HG03457 (cell line): ENCODE measurements at regions not wholly inside any gene's neighbourhood (a gene's known extent, or its start where the extent isn't known, plus 50 kb on each side); places are given as distances from the start of the nearest gene placed in this dataset.
"Not testable (repeated sequence)": the region's sequence is repeated elsewhere in the genome, so short reads cannot be mapped to it uniquely, and the experiment has no call there.

ENCODE experiments used
- ATAC-seq: cut with Tn5 transposase; IDR thresholded peaks from one replicate; pipeline ENCODE4 v1.9.1; 2021; ENCODE audit warnings: moderate number of reproducible peaks; ENCODE audit not compliant: unreplicated experiment

DNA sequence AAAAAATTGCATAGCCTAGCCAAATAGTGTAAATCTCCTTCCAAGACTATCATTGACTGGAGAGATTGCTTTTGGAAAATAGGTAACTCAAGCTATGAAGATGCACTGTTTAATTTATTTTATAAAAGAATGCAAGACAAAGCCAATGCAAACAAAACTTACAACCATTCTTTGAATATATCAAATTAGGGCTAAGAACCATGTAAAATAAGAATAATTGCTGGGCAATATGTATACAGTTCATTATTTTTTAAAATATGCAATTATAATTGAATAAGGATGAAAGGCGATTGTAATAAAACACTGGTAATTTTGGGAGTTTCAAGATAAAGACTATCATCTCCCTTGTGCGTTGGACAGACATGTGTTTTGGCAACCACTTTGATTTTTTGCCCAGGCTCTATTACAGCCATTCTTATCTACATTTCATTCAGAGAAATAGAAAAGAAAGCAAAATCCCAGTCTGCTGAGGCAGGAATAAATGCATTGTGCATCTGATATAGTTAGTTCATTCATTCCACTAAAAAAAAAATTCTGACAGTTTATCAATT, 242.3 kb upstream of the ROBO1 start:
- no peak for ATAC-seq

GRCh38 chr3:80007522-80007921, 239.7 kb upstream of the ROBO1 start:
- no peak for ATAC-seq

DNA sequence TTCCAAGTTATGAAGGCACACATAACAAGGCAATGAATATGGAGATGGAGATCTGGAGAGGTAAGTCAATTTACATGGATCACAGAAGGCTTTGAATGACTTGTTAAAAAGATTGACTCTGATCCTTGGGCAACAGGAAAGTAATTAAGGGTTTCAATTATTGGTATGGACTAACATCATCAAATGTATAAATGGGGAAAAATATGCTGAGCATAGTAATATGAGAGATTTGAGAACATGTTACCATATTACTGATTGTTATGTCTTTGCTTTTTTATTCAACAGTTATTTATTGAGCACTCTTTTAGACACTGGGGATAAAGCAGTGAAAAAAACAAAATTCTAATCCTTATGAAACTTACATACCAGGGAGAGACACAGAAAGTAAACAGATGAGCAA, 238.5 kb upstream of the ROBO1 start:
- no peak for ATAC-seq

DNA sequence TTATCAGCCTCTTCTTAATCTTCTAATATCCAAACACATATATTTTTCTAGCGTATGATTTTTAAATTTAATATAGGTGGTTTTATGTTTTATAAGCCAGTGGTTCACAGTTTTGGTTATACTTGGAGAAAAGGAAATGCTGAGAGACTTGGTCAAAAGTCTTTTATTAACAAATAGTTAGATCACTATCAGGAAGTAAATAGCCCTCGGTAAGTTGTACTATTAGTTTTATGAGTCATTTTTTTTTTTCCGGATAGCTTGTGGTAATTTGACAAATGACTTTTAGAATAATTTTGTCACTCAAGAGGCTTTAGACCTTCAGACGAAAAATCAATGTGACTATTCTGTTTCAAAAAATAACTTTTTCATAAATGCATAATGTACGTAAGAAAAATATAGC, 232.2 kb upstream of the ROBO1 start:
- no peak for ATAC-seq

DNA sequence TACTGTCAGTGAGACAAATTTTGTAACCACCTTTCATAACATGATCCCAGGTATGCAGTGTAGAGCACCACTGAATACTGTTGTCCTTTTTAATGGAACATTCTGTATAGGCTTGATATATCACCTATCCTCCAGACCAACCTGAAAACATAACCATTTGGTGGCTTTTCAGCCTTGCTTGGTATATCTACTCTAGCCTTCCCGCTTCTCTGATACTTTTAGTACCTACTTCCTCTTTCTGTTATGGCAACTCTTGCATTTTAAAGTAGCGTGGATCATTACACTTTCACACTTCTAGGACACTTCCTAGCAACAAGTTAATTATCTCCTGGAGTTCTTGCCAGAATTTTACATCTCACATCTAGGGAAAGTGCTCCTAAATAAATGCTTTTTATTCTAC, 226.6 kb upstream of the ROBO1 start:
- no peak for ATAC-seq

GRCh38 chr3:79986338-79986737, 218.5 kb upstream of the ROBO1 start:
- no peak for ATAC-seq

DNA sequence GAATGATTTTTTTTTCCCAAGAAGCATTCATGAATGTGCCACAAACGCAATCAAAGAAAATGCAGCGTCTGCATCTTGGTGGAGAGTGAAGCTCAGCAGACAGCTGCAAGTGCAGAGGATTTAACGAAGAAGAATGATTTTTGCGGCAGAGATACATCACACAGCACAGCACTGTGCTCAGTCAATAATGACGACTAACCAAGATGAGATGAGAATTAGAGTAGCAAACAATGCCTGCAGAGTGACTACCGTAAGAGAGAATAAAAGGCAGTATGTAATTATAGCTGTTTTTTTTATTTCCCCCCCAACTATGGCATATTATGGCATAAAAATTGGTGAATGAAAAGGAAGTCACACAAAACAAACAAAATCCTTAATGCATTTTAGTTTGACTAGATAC, 218.0 kb upstream of the ROBO1 start:
- no peak for ATAC-seq

DNA sequence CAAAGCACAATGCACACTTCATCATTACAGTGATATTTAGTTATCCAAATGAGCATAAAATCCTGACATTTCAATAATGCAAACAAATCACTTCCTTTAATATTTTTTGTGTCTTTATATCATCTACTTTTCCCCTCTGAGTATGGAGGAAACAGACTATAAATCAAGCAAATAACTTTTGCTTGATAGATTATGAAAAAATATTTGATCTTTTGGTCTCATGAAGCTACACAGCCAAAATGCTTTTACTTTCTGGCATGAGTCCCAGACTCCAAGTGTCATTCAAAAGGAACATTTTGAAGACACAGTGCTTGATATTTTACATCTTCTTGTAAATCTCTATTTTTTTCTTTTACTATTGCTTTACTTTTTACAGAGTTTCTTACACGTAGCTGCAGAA, 215.3 kb upstream of the ROBO1 start:
- no peak for ATAC-seq

DNA sequence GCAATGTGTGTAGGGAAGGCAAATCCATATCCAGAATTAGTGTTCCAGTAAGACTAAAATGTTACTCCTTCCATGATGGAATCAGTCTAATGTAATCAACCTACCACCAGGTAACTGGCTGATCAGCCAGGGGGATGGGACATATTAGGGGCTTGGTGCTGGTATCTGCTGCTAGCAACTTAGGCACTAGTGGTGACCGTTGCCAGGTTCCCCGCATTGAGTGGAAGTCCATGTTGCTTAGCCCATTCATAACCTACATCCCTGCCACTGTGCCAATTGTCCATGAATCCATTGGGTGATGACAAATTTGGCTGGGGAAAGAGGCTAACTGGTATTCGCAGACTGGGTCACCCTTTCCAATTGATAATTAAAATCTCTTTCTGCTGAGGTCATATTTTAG, 212.2 kb upstream of the ROBO1 start:
- no peak for ATAC-seq

DNA sequence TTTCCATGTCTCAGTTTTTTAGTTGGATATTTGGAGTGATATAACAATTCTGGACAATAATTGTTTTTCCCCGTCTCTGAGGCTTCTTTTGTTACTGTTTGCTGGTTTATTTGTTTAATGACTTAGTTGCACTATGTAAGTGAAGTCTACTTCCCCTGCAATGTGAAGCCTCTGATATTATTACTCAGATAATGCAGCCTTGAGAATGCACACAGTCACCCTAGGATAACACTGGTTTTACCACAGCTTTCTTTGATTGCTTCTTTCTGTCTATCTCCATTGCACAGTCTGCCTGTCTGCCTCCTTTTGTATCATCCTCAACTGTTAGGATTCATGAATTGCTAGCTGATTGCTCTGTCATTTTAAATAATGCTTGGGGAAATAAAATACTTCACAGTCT, 208.7 kb upstream of the ROBO1 start:
- ATAC-seq = no peak

DNA sequence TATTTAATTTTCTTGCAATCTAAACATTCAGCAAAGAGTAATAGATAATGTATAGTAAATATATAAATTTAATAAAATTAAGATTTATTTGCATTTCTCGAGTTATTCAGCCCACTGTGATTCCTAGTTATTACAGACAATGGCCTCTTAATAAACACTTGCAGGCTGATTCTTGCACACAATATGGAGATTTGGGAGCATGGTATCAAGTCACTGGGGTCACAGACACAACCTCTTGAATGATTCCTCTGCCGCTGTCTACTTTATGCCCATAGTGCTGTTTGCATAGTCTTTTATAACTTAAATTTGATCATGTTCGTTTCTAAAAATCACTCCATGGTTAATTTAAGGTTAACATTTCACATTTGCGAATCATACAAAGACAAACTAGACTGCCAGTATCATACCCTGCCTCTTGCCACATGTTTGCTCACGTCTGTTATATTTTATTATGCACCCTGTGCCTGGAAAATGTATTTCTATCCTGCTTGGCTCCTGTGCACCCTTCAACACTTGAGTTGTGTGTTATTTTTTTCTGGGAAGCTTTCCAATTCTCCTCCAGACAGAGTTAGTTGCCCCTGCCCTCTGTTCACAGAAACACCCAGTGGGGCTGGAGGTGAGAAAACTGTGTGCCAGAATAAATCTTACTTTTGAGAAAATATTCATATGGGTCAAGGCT, 206.3 kb upstream of the ROBO1 start:
- no peak for ATAC-seq

DNA sequence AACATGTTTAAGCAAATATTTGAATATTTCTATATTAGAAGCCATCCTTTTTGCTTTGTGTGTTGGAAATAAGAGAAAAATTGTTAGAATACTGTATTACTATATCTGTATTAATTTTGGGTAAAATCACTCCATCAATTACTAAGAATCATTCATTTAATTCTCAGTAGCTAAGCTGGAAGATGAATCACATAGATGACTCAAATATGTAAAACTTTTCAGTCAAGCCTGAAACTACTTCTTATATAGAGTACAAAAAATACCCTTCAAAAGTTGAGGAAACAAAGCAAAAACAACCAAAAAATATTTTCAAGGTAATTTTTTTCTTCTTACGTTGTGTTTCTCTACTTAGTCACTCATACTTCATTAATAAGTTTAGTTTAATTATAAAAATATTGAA, 205.7 kb upstream of the ROBO1 start:
- ATAC-seq = no peak

- no peak for ATAC-seq
Observed at GRCh38 chr3:79968418-79968817, 200.6 kb upstream of the ROBO1 start.

DNA sequence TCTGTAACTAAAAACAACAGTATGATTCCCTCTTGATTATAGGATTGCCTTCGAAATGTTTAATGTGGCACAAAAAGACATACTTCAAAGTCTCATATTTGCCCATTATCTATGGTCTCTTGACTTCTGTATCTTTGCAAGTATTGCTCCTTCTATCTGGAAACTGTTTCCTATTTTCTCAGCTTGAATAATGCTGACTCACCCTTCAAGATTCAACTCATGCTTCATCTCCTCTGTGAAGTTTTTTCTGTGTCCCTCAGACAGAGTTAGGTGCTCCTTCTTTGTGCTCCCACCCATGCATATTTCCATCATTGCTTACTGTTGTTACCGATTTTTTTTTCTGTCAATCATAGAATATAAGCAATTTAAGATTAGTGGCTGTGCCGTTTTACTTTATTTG, 192.8 kb upstream of the ROBO1 start:
- no peak for ATAC-seq

DNA sequence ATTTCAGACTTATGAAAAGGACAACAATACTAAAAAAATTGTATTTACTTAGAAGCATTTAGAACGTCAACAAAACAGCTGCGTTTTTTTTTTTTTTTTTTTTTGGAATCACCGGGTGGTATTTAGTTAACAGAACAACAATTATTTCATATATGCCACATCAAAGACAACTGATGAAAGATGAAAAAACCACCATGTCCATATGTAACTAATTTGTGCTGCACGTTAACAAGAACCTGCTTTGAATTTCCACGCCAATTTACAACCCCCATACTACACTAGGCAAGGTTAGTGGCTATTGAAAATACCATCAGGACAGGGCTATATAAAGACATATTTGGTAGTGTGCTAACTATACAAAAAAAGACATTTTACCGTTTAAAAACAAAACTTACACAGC, 189.3 kb upstream of the ROBO1 start:
- no peak for ATAC-seq

GRCh38 chr3:79954756-79955155, 187.0 kb upstream of the ROBO1 start:
- ATAC-seq = no peak

DNA sequence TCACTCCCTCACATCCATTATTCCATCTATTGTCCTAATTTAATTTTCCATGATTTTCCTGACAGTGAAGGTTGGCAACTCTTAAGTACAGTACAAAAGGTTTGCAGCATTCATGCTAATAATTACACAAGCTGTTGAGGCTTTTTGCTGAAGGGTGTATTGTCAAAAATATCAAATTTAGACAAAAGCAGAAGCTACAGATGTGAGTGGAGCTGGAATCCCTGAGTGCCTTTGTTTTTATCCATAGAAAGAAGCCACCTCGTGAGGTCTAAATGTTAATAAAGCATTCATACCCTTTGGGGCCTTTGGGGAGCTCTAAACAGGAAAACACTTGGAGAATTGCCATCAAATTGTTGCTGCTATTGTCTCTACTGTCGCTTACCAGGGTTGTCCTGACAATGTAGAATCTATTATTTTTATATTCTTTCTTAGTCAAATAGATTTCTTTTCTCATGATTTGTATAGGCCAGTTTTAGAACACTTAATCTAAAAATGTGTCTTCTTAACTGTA, 185.8 kb upstream of the ROBO1 start:
- no peak for ATAC-seq

- not testable (repeated sequence) for ATAC-seq
Observed at GRCh38 chr3:79951426-79951825, 183.6 kb upstream of the ROBO1 start.

DNA sequence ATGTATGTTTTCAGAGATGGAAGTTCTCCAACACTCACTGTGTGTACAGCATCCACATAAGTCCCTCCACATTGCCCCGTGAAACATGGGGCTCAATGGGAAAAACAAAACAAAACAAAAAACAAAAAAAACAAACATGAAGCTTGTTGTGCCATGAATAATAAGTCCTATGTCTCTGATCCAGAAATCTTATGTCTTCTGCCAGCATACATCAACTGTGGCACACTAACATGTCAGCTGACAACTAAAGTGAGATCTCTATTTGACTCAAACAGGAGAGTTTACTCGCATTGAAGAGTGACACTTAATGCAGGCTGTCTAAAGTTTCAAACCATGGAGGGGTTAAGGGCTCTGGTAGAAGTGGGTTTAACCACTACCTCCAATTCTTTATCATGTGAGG, 180.2 kb upstream of the ROBO1 start:
- ATAC-seq = no peak

- ATAC-seq = no peak
Observed at GRCh38 chr3:79947469-79947868, 179.7 kb upstream of the ROBO1 start.

- no peak for ATAC-seq
Observed at GRCh38 chr3:79937567-79937966, 169.8 kb upstream of the ROBO1 start.

DNA sequence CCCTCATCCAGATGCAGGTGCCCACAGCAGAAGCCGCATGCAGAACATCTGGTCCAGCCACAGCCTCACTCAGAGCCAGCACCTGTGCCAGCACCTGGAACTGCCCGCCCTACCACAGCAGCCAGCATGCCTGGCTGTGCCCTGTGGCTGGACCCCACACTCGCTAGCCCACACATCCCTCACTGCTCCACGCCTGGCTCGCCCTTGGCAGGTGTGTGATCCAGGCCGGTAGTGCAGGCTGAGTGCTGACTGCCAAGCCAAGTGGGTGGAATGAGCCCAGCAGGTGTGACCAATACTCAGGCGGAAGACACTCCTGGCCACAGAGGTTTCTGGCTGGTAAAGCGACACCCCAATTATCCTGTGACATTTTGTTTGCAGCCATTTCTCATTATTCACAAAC, 162.4 kb upstream of the ROBO1 start:
- ATAC-seq = no peak
